ENCODE measurements at regions not wholly inside any gene's neighbourhood (a gene's known extent, or its start where the extent isn't known, plus 50 kb on each side); places are given as distances from the start of the nearest gene placed in this dataset.
"Not testable (repeated sequence)": the region's sequence is repeated elsewhere in the genome, so short reads cannot be mapped to it uniquely, and the experiment has no call there.

DNA sequence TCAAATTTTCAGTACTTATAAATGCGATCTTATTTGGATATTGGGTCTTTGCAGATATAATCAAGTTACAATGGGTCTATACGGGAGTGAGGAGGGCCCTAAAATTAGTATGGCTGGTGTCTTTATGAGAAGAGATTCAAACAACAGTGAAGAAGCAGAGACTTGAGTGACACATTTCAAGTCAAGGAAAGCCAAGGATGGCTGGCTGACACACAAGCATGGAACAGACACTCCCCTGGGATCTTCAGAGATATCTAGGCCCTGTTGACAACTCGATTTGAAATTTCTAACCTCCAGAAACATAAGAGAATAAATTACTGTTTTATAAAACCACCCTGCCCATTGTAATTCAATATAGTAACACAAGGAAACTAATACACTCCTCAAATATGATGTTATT, 1886.0 kb upstream of the PCDH7 start:
- no peak overlapping the region for H3K4me3 ChIP-seq (ENCODE audit: low read depth, low read length)
- no peak for TF ChIP-seq CTCF (IDR thresholded peaks at IDR 0.05; ENCODE audit: insufficient read depth, low read depth, low read length)
- no peak for DNase-seq (ENCODE audit: low read depth)

GRCh38 chr4:28835501-28835900, 1884.7 kb upstream of the PCDH7 start:
- H3K4me3 ChIP-seq (ENCODE audit: low read depth, low read length) = no peak overlapping the region
- no peak for TF ChIP-seq CTCF (IDR thresholded peaks at IDR 0.05; ENCODE audit: insufficient read depth, low read depth, low read length)
- DNase-seq (ENCODE audit: low read depth) = no peak

GRCh38 chr4:28842271-28842670, 1877.9 kb upstream of the PCDH7 start:
- no peak for DNase-seq (ENCODE audit: low read depth)
- H3K4me3 ChIP-seq (ENCODE audit: low read depth, low read length) = no peak overlapping the region
- no peak for TF ChIP-seq CTCF (IDR thresholded peaks at IDR 0.05; ENCODE audit: insufficient read depth, low read depth, low read length)

- H3K4me3 ChIP-seq (ENCODE audit: low read depth, low read length) = no peak overlapping the region
- no peak for TF ChIP-seq CTCF (IDR thresholded peaks at IDR 0.05; ENCODE audit: insufficient read depth, low read depth, low read length)
- no peak for DNase-seq (ENCODE audit: low read depth)
These were observed 1875.0 kb upstream of the PCDH7 start for GRCh38 chr4:28845158-28845557.

DNA sequence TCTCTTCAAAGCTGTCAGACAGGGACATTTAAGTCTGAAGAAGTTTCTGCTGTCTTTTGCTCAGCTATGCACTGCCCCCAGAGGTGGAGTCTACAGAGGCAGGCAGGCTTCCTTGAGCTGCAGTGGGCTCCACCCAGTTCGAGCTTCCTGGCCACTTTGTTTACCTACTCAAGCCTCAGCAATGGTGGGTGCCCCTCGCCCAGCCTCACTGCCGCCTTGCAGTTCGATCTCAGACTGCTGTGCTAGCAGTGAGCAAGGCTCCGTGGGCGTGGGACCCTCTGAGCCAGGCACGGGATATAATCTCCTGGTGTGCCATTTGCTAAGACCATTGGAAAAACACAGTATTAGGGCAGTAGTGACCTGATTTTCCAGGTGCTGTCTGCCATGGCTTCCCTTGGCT, 1863.1 kb upstream of the PCDH7 start:
- not testable (repeated sequence) for H3K4me3 ChIP-seq (ENCODE audit: low read depth, low read length); DNase-seq (ENCODE audit: low read depth)

DNA sequence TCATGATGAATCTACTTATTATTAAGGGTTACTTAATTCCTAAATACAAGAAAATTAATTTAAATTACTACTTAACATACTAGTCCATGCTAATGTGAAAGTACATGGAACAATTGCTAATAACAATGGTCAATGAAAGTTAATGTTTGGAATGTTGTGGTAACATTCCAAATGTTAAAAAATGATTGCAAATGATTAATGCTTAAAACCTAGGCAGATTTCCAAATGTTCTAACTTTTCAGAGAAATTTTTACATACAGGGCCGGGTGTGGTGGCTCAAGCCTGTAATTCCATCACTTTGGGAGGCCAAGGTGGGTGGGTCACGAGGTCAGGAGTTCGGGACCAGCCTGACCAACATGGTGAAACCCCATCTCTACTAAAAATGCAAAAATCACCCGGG, 1851.3 kb upstream of the PCDH7 start:
- no peak overlapping the region for H3K4me3 ChIP-seq (ENCODE audit: low read depth, low read length)
- TF ChIP-seq CTCF (IDR thresholded peaks at IDR 0.05; ENCODE audit: insufficient read depth, low read depth, low read length) = no peak
- DNase-seq (ENCODE audit: low read depth) = no peak

GRCh38 chr4:28879178-28879577, 1841.0 kb upstream of the PCDH7 start:
- TF ChIP-seq CTCF (IDR thresholded peaks at IDR 0.05; ENCODE audit: insufficient read depth, low read depth, low read length) = no peak
- no peak for DNase-seq (ENCODE audit: low read depth)
- H3K4me3 ChIP-seq (ENCODE audit: low read depth, low read length) = no peak overlapping the region
